Astrocyte (in vitro differentiated cells and primary cell): ENCODE measurements at regions not wholly inside any gene's neighbourhood (a gene's known extent, or its start where the extent isn't known, plus 50 kb on each side); places are given as distances from the start of the nearest gene placed in this dataset.

ENCODE experiments used
- DNase-seq: peaks from one replicate; pipeline ENCODE4 v3.0.0-alpha.2; 2010; ENCODE audit warnings: low read depth
- FAIRE-seq: peaks from 2 replicates; lab custom pipeline; 2011; peaks lifted over from hg19 to GRCh38; lab: Jason Lieb, UNC
- H2AFZ ChIP-seq: 2 replicates; pipeline ENCODE4 v1.6.0; 2012; ENCODE audit warnings: low read depth, low read length, inconsistent platforms
- H3K27ac ChIP-seq: 2 replicates; pipeline ENCODE4 v1.5.1; 2011; ENCODE audit warnings: low read depth, low read length, inconsistent platforms
- H3K27me3 ChIP-seq: 2 replicates; pipeline ENCODE4 v1.6.0; 2011; ENCODE audit warnings: low read length, inconsistent platforms; ENCODE audit not compliant: insufficient read depth
- H3K36me3 ChIP-seq: 2 replicates; pipeline ENCODE4 v1.5.1; 2011; ENCODE audit warnings: low read length, inconsistent platforms; ENCODE audit not compliant: insufficient read depth
- H3K4me1 ChIP-seq: 2 replicates; pipeline ENCODE4 v1.5.1; 2011; ENCODE audit warnings: low read length, inconsistent platforms; ENCODE audit not compliant: insufficient read depth
- H3K4me2 ChIP-seq: 2 replicates; pipeline ENCODE4 v1.6.0; 2012; ENCODE audit warnings: low read length, inconsistent platforms
- H3K4me3 ChIP-seq: 2 replicates; pipeline ENCODE4 v1.5.1; 2011; ENCODE audit warnings: low read depth, mild to moderate bottlenecking, low read length, inconsistent platforms; ENCODE audit not compliant: insufficient read depth
- H3K79me2 ChIP-seq: 2 replicates; pipeline ENCODE4 v1.6.0; 2012; ENCODE audit warnings: mild to moderate bottlenecking, low read length, inconsistent platforms; ENCODE audit not compliant: insufficient read depth
- H3K9ac ChIP-seq: 2 replicates; pipeline ENCODE4 v1.6.0; 2012; ENCODE audit warnings: mild to moderate bottlenecking, low read length, inconsistent platforms
- H3K9me3 ChIP-seq: 2 replicates; pipeline ENCODE4 v1.5.1; 2012; ENCODE audit warnings: low read depth, mild to moderate bottlenecking, low read length, inconsistent platforms; ENCODE audit not compliant: insufficient read depth
- H4K20me1 ChIP-seq: 2 replicates; pipeline ENCODE4 v1.6.0; 2012; ENCODE audit warnings: low read length, inconsistent platforms; ENCODE audit not compliant: insufficient read depth
- H3K27ac Mint-ChIP-seq: one replicate; pipeline ENCODE4 v1.8.0; 2021; ENCODE audit warnings: mild to moderate bottlenecking, mixed read lengths; ENCODE audit not compliant: unreplicated experiment
- H3K27me3 Mint-ChIP-seq: one replicate; pipeline ENCODE4 v1.8.0; 2021; ENCODE audit warnings: low read depth, mixed read lengths; ENCODE audit not compliant: unreplicated experiment
- H3K36me3 Mint-ChIP-seq: one replicate; pipeline ENCODE4 v1.8.0; 2021; ENCODE audit warnings: low read depth, mixed read lengths; ENCODE audit not compliant: unreplicated experiment
- H3K4me1 Mint-ChIP-seq: one replicate; pipeline ENCODE4 v1.8.0; 2021; ENCODE audit warnings: low read depth, mixed read lengths; ENCODE audit not compliant: unreplicated experiment
- H3K4me3 Mint-ChIP-seq: one replicate; pipeline ENCODE4 v1.8.0; 2021; ENCODE audit warnings: mild to moderate bottlenecking, moderate library complexity, mixed read lengths; ENCODE audit not compliant: unreplicated experiment
- H3K9me3 Mint-ChIP-seq: one replicate; pipeline ENCODE4 v1.8.0; 2021; ENCODE audit warnings: mild to moderate bottlenecking, mixed read lengths; ENCODE audit not compliant: unreplicated experiment
- CTCF ChIP-seq: IDR thresholded peaks from 2 replicates; pipeline ENCODE4 v1.5.1; 2011; ENCODE audit warnings: low read depth, mild to moderate bottlenecking, inconsistent platforms, low read length, moderate library complexity; ENCODE audit not compliant: insufficient read depth
- EZH2 ChIP-seq: IDR thresholded peaks from 2 replicates; pipeline ENCODE4 v1.6.1; 2012; ENCODE audit warnings: mild to moderate bottlenecking, low read length, inconsistent platforms; ENCODE audit not compliant: insufficient read depth

GRCh38 chr6:6964675-6965074 is 143.1 kb upstream of the RREB1 start:
- Histone ChIP-seq H3K27me3 (no peaks in the 10 kb centered on the region), H3K9me3 (no peaks in the 10 kb centered on the region), H3K36me3 (no peaks in the 10 kb centered on the region), H3K4me1 (no peaks in the 10 kb centered on the region), H3K27ac (no peak overlapping the region), H4K20me1 (no peaks in the 10 kb centered on the region), H3K79me2 (no peaks in the 10 kb centered on the region), H2AFZ (no peak overlapping the region), H3K4me3 (no peak overlapping the region), H3K4me2 (no peak overlapping the region), H3K9ac (no peak overlapping the region)
- peaks cover 2% of the 10 kb centered on the region for H3K4me1 Mint-ChIP-seq
- DNase-seq (no peak), FAIRE-seq (no peak)
- no peak overlapping the region for H3K27ac Mint-ChIP-seq
- peaks cover 4% of the 10 kb centered on the region for H3K27me3 Mint-ChIP-seq
- no peak overlapping the region for H3K4me3 Mint-ChIP-seq
- TF ChIP-seq EZH2 (no peak), CTCF (no peak)
- H3K36me3 Mint-ChIP-seq = no peaks in the 10 kb centered on the region
- no peaks in the 10 kb centered on the region for H3K9me3 Mint-ChIP-seq

GRCh38 chr6:6966127-6966526 is 141.6 kb upstream of the RREB1 start:
- Histone ChIP-seq H3K36me3 (no peaks in the 10 kb centered on the region), H3K9ac (no peak overlapping the region), H3K4me1 (no peaks in the 10 kb centered on the region), H2AFZ (no peak overlapping the region), H4K20me1 (no peaks in the 10 kb centered on the region), H3K27me3 (no peaks in the 10 kb centered on the region), H3K4me2 (no peak overlapping the region), H3K4me3 (no peak overlapping the region), H3K27ac (no peak overlapping the region), H3K79me2 (no peaks in the 10 kb centered on the region), H3K9me3 (no peaks in the 10 kb centered on the region)
- TF ChIP-seq EZH2 = no peak
- no peak for TF ChIP-seq CTCF
- H3K27ac Mint-ChIP-seq = no peak overlapping the region
- no peaks in the 10 kb centered on the region for H3K36me3 Mint-ChIP-seq
- FAIRE-seq (no peak), DNase-seq (no peak)
- H3K9me3 Mint-ChIP-seq = no peaks in the 10 kb centered on the region
- no peak overlapping the region for H3K4me3 Mint-ChIP-seq
- H3K4me1 Mint-ChIP-seq = peaks cover 2% of the 10 kb centered on the region
- peaks cover 18% of the 10 kb centered on the region for H3K27me3 Mint-ChIP-seq

- TF ChIP-seq CTCF (no peak), EZH2 (no peak)
- Histone ChIP-seq H3K36me3 (no peaks in the 10 kb centered on the region), H3K27ac (no peak overlapping the region), H2AFZ (no peak overlapping the region), H3K27me3 (no peaks in the 10 kb centered on the region), H3K9ac (no peak overlapping the region), H3K4me2 (no peak overlapping the region), H3K9me3 (no peaks in the 10 kb centered on the region), H3K4me1 (no peaks in the 10 kb centered on the region), H3K4me3 (no peak overlapping the region), H4K20me1 (no peaks in the 10 kb centered on the region), H3K79me2 (no peaks in the 10 kb centered on the region)
- no peak overlapping the region for H3K27ac Mint-ChIP-seq
- H3K27me3 Mint-ChIP-seq = peaks cover 18% of the 10 kb centered on the region
- H3K4me3 Mint-ChIP-seq = no peak overlapping the region
- H3K4me1 Mint-ChIP-seq = peaks cover 2% of the 10 kb centered on the region
- no peak for DNase-seq
- no peaks in the 10 kb centered on the region for H3K36me3 Mint-ChIP-seq
- FAIRE-seq = no peak
- H3K9me3 Mint-ChIP-seq = no peaks in the 10 kb centered on the region
These were observed 141.2 kb upstream of the RREB1 start for GRCh38 chr6:6966569-6966968.
